CD4-positive, alpha-beta T cell treated with Interleukin-17A for 1 hour (primary cell): ENCODE measurements at regions not wholly inside any gene's neighbourhood (a gene's known extent, or its start where the extent isn't known, plus 50 kb on each side); places are given as distances from the start of the nearest gene placed in this dataset.
"Not testable (repeated sequence)": the region's sequence is repeated elsewhere in the genome, so short reads cannot be mapped to it uniquely, and the experiment has no call there.

ENCODE experiments used
- DNase-seq: peaks from one replicate; pipeline ENCODE4 v3.0.0-alpha.2; 2020

DNA sequence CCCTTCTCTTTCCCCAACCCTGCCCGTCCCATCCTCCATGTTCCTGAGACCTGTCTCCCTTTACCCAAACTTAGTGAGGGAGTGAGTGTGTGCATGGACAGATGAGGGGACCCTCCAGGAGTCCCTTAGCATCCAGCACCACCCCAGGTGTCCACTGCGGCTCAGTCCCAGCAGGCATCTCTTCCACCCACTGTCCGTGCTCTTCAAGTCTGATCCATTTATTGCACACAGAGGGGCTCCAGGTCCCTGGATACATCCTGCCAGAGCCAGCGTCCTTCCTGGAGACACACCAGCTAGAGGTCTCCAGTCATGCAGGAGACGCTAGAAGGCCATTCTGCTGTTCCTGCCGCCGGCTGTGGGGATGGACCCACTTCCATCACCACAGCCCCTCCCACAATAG is 239.2 kb downstream of the ADGRD1 start:
- DNase-seq = no peak

- DNase-seq = no peak
Measured at GRCh38 chr12:131194166-131194565, 240.5 kb downstream of the ADGRD1 start.

DNA sequence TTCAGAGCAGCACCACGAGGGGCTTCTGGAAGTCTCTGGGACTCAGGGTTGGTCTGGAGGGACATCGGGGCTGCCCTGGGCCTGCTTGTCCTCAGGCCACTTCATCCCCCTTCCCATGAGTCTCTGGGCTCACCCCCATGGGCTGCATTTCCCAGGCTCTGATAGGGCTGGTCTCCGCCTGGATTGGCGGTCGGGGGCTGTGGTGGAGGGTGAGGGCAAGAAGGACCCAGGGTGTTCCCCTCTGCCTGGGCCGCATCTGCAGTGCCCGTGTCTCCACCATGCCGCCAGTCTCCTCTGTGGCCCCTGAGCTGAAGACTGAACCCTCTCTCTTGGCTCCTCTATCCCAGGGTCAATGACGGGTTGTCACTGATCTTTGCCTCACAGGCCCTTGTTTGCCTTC is 242.1 kb downstream of the ADGRD1 start:
- no peak for DNase-seq

GRCh38 chr12:131196220-131196619 is 242.5 kb downstream of the ADGRD1 start:
- no peak for DNase-seq

DNA sequence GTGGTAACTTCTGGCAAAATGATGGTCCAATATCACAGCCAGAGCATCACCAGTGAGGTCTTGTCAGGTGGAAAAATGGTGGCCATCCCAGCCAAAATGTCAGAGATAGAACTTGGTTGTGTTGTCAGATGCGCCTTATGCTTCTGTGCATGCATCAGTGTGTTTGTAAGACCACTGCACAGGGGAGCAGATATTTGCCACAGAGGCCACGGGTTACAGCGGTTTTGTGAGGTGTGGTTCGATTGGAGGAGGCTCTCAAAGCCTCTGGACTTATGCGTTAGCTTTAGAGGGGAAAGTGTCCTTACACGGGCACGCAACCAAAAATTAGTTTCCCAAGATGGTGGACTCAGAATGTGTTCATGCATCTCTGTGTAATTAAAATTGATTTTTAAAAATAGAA is 243.8 kb downstream of the ADGRD1 start:
- DNase-seq = no peak

GRCh38 chr12:131199221-131199620 is 245.5 kb downstream of the ADGRD1 start:
- DNase-seq = no peak

GRCh38 chr12:131201912-131202311 is 248.2 kb downstream of the ADGRD1 start:
- DNase-seq = not testable (repeated sequence)

DNA sequence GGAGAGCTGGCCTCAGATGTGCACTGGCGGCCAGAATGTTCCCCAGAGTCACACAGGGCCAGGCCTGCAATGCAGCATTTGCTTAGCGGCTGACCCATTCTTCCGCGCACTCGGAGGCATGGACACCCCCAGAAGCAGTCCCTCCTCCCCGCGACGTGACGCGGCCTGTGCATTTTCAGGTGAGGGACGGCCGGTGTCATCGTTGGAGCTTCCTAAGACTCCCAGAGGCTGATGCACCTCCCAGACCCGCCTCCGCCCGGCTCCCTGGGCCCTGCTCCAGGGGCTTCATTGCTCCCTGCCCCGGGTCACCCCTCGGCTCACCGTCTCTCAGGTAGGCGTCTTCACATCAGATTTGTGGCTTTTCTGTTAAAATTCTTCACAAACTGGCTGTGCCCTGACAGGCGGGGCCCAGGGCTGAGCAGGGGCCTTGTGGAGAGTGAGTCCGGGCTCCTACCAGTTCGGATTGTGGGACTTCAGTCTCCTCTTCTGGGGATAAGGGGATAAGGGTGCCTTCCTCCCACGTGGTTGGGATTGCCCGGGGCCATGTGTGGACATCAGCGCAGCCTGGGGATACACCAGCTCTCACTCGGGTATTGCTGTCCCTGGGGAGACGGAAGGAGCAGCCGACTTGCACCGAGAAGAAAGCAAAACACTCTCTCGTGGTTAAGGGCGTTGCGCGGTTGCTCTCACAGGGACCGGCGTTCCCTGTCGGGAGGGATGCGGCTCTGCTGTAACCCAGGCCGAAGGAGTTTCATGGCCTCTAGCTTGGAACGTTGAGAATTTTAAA is 249.1 kb downstream of the ADGRD1 start:
- no peak for DNase-seq

DNA sequence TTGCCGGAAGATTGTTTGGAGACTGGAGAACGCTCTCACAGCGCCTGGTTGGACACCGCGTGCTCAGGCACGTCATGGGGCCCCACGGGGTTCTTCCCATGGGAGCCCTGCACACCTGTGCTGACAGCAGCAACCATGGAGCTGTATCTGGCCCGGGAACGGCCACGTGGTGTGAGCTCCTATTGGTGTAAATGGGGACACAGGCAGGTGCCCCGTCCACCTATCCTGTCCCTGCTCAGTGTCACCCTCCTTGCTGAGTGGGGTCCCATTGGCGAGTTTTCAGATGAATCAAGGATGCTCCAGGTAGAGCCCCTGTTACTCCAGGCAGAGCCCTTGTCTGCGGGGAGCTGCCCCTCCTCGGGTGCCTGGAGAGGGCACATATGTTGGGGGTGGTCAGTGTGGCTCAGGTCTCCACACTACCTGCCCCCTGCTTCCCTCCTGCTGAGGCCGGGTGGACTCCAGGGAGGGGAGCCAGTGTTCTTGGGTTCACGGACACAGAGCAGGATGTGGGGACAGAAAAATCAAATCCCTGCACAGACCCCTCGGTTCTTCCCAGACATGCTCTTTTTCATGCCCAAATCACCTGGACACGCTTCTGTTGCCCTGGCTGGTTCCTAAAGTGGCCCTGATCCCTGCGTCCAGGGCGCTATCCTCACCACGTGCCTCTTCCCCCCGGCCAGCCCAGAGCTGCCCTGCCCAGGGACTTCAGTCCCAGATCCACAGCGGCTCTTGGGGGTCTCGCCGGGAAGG is 250.1 kb downstream of the ADGRD1 start:
- no peak for DNase-seq

GRCh38 chr12:131204416-131205274 is 250.9 kb downstream of the ADGRD1 start:
- DNase-seq = no peak

DNA sequence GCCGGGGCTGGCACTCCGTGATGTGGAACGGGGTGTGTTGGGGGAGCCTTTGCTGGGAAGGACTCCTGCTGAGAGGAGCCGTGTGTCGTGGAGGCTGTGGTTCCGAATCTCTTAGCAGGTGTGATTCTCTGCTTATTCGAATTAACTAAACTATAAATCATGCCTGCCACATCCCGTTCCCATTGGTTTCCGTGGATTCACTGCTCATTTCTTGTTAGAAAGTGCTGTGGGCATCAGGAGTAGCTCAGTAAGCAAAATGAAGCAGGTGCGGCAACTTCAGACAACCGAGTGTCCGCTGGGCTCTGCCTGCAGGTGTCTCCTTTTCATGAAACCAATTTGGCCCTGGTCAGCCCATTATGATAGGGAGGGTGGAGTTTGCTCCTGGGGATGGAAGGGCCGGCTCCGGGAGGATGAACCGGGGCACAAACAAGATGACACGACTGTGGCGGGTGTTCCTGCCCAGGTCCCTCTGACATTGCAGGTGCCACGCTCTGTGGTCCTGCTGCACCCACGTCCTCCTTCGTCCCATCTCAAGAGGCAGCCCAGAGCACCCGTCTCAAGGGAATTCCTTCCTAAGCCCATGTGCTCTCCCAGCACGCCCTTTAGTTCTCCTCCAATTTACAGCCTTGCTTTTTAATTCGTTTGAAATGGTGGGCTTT is 251.7 kb downstream of the ADGRD1 start:
- DNase-seq = not testable (repeated sequence)

- not testable (repeated sequence) for DNase-seq
Measured at GRCh38 chr12:131206630-131207299, 253.1 kb downstream of the ADGRD1 start.

DNA sequence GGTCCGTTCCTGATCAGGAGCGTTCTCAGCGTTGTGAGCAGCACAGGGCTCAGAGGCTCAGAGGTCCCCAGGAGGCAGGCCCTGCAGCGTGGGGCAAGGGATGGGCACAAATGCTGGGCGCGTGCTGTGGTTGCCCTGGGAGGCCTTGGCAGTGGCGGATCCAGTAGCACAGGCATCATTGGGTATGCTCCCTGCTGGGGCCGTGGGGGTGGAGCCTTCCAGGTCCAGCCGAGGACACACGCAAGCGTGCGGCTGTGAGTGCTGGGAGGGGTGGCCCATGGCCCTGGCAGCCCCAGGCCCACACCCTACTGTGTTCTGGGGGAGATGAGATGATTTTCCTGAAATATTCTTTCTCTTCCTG is 253.6 kb downstream of the ADGRD1 start:
- not testable (repeated sequence) for DNase-seq

- DNase-seq = not testable (repeated sequence)
Measured at GRCh38 chr12:131207841-131208240, 254.1 kb downstream of the ADGRD1 start.

DNA sequence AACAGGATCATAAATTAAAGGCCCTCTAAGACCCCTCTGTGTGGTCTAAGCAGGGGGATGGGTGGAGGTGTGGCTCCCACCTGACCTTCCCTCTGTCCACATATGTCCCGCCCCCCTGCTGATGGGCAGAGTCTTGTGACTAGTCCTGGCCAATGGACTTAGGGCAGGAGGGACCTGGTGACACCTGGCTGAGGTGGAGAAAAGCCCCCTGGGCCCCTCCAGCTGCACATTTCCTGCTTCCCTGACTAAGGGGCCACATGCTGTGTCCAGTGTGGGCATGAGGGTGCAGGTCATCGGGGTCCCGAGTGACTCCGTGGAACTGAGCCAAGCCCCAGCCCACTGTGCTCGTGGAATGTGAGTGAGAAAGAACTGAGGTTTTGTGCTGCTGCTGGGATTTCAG is 254.7 kb downstream of the ADGRD1 start:
- no peak for DNase-seq

GRCh38 chr12:131209082-131210070 is 255.7 kb downstream of the ADGRD1 start:
- no peak for DNase-seq

GRCh38 chr12:131210506-131211339 is 257.0 kb downstream of the ADGRD1 start:
- DNase-seq = no peak

DNA sequence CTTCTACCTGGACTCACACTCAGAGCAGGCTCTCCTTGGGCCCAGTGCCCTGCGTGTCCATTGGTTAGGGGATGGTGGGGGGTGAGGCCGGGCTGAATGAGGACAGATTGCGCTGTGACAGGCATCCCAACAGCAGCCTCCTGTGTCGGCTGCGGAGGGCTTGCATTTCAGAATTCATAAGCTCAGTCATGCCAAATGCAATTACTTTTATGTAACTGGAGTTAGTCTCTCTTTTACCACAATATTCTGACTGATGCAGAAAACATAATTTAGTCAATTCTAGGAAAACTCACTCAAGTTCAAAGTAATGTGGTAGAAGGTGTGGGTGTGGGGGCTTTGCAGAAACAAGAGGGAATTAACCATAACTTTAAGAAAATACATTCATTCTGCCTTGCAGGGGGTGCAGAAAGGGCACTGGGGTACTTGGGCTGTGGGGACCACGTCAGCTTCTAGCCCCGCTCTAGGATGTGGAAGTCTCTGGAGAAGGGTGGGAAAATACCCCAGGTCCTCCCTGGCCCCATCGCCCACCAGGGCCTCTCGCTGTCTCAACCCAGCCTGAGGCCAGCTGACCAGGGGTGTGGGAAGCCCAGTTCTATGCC is 257.7 kb downstream of the ADGRD1 start:
- no peak for DNase-seq

DNA sequence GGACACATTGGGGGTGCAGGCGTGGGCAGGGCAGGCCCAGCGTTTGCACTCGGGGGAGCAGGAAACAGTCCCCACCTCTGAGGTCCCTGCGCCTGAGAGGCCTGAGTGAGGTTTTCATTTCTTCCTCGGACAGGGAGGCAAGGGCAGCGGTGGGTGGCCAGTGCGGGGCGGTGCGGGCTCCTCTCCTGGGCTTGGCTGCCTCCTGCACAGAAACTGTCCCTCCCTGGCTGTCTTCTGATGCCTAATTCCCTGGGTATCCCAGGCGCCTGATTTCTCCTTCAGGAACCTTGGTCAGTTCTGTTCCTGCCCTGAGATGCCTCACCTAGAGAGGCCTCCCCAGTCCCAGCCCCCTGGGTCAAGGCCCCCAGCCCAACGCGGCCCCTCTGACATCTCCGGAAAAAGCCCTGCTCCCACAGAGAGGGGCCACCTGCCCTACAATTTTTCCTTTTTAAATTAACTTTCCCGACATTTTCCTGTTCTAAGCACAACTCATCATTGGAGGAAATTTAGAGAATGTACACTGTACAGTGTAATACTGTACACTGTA is 260.3 kb downstream of the ADGRD1 start:
- DNase-seq = no peak
